Gastroesophageal sphincter (tissue), 3 donors: ENCODE measurements at regions not wholly inside any gene's neighbourhood (a gene's known extent, or its start where the extent isn't known, plus 50 kb on each side); places are given as distances from the start of the nearest gene placed in this dataset.
"Not testable (repeated sequence)": the region's sequence is repeated elsewhere in the genome, so short reads cannot be mapped to it uniquely, and the experiment has no call there.

Experiments used
- CTCF ChIP-seq, 4 experiments: fragments of 200-600 bp in 2 of 4; fragments of 450-650 bp in 2 of 4; sonication (generic) in 1 of 4; IDR thresholded peaks; one replicate each; pipeline ENCODE4 v1.5.1; 2017 to 2019; ENCODE audit warnings: antibody characterized with exemption in 4 of 4, mild to moderate bottlenecking in 2 of 4, moderate library complexity in 2 of 4
- EP300 ChIP-seq: sonication (generic); formaldehyde crosslinking; IDR thresholded peaks from one replicate; pipeline ENCODE4 v1.6.1; 2017; ENCODE audit warnings: antibody characterized with exemption, mild to moderate bottlenecking
- POLR2A ChIP-seq, 2 donors: fragments of 450-650 bp; IDR thresholded peaks; one replicate each; pipeline ENCODE4 v1.6.1; 2017; ENCODE audit warnings: antibody characterized with exemption in 2 of 2, mild to moderate bottlenecking in 2 of 2, moderate library complexity in 1 of 2
- POLR2AphosphoS5 ChIP-seq: sonication (generic); formaldehyde crosslinking; IDR thresholded peaks from one replicate; pipeline ENCODE4 v1.6.1; 2017; ENCODE audit warnings: antibody characterized with exemption

GRCh38 chr2:77900211-77900610, 378.0 kb upstream of the LRRTM4 start:
- not testable (repeated sequence) for TF ChIP-seq EP300; CTCF (IDR thresholded peaks at IDR 0.05); POLR2A (IDR thresholded peaks at IDR 0.05); POLR2AphosphoS5
